ENCODE measurements at regions not wholly inside any gene's neighbourhood (a gene's known extent, or its start where the extent isn't known, plus 50 kb on each side); places are given as distances from the start of the nearest gene placed in this dataset.
"Not testable (repeated sequence)": the region's sequence is repeated elsewhere in the genome, so short reads cannot be mapped to it uniquely, and the experiment has no call there.

DNA sequence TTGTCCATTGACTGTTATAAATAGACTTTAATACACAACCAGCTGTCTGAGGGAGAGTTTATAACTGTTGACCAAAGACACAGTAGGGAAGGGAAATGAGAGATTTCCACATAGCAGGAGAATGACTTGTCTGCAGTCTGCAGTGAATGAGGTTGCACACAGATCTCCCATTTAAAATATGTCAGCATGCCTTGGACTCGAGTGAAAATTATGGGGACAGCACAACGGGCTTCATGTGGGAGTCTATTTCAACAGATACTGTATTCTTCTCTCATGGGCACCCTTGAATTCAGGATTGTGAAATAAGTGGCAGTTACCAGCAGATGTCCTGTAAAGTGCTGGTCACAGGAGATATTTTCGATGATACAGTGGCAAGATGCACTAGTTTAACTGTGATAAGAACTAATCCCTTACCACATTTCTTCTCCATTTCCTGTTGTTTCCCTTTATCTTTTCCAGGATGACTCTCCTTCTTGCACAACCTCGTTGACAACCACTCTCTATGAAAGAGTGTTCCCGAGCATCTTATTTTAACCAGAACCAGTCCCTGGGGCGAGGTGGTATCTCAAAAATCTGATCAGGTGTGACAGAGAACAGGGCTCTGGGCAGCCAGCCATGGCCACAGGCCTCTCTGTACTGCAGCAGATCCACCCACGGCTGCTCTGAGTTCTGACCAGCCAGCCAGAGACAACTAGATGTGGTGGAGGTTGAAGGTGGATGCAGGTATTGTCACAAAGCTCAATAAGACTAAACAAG is 51.5 kb upstream of the MAP3K1 start:
- no peak for DNase-seq

- DNase-seq: no peak
Measured at GRCh38 chr5:56763182-56763581, 52.2 kb upstream of the MAP3K1 start.

- DNase-seq: no peak
Measured at GRCh38 chr5:56761151-56761885, 54.0 kb upstream of the MAP3K1 start.

DNA sequence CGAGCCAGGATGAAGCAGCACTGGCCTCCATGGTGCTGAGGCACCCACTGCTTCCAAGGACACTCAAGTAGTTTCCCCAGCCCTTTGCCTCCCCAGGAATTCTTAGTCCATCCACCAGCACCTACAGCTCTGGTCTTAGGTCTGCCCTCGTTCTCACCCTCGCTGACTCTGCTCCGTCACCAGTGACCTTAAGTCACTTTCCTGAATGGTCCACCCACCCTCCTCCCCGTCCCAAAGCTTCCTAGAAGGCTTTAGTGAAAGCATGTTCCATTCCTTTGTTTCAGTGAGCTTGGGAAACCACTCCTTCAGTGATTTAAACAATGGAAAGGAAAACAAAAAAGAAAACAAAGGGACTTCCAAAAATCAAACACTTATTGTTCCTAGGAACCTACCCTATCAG is 54.6 kb upstream of the MAP3K1 start:
- DNase-seq: no peak

DNA sequence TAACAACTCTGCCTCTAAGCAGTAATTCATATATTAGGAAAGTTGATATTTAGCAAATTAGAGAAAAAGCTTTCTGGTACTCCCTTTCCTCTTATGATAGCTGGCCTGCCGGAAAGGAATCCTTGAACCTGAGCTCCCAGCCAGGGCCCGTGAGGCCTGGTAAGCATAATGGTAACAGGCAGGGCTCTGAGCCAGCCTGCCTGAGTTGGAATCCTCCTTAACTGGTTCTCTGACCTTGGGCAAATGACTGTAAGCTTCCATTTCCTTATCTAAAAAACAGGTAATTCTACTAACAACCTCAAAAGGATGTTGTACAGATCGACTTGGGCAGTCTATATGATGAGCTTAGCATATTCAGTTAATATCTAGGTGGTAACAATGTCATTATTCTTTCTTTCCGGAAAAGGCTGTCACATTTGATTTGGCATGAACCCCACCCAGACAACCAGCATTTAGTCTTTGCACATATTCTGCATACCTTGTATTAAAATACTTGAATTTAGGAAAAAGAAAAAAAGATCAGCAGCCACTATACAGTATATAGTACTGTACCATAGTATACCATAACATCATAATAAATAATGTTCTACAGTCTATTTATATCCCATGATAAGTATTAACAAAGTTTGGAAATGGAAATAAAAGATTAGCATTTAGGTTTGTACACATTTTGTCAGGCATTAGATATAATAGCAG is 55.7 kb upstream of the MAP3K1 start:
- DNase-seq: no peak

- DNase-seq: no peak
Measured at GRCh38 chr5:56757077-56757476, 58.3 kb upstream of the MAP3K1 start.

DNA sequence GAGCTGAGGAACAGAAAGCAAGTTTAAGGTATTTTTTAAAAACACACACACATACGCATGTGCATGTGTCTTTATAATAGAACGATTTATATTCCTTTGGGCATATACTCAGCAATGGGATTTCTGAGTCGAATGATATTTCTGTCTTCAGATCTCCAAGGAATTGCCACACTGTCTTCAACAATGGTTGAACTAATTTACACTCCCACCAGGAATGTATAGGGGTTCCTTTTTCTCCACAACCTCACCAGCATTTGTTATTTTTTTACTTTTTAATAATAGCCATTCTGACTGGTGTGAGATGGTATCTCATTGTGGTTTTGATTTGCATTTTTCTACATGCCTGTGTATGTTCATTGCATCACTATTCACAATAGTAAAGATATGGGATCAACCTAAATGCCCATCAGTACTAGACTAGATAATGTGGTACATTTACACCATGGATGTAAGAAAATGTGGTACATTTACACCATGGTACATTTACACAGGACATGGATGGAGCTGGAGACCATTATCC is 60.3 kb upstream of the MAP3K1 start:
- DNase-seq: no peak

DNA sequence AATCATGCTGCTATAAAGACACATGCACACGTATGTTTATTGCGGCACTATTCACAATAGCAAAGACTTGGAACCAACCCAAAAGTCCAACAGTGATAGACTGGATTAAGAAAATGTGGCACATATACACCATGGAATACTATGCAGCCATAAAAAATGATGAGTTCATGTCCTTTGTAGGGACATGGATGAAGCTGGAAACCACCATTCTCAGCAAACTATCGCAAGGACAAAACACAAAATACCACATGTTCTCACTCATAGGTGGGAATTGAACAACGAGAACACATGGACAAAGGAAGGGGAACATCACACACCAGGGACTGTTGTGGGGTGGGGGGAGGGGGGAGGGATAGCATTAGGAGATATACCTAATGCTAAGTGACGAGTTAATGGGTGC is 61.8 kb upstream of the MAP3K1 start:
- DNase-seq: not testable (repeated sequence)

- no peak for DNase-seq
Measured at GRCh38 chr5:56751572-56752313, 63.6 kb upstream of the MAP3K1 start.

DNA sequence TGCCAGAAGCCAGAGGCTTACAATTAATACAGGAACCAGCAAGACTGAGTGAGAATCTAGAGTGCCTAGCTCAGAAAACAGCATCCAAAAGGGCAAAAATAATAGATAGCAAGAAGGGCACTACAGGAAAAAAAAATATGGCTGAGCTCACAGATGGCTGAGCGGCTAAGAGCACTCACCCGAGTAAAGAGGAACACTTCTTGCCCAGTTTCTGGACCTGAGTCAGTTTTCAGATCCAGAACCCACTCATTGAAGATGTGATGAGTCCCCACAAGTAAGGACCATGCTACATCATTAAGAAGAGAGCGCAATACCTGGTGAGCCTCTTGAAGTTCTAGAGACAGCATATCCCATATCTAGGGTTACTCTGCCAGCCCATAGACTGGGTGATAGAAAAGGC is 65.5 kb upstream of the MAP3K1 start:
- DNase-seq: no peak

- DNase-seq: no peak
Measured at GRCh38 chr5:56746553-56747339, 68.6 kb upstream of the MAP3K1 start.

- DNase-seq: no peak
Measured at GRCh38 chr5:56745864-56746263, 69.5 kb upstream of the MAP3K1 start.

- DNase-seq: no peak
Measured at GRCh38 chr5:56740868-56741267, 74.5 kb upstream of the MAP3K1 start.

DNA sequence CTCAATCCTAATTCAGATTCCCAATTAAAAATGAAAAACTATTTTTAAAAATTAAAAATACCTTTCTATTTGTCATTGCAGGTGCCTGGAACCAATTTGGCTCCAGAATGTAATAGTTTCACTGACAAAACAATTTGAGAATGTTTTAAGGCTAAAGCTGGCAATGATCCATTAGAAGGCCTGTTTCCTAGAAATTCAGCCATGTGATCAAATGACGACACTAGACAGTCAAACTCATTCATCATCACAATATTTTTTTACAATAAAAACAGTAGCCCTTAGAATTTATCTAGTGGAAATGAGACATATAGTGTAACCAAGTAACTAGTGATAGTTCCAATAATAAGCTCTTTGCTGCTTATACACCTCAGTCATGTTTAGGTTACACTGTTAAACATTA is 75.4 kb upstream of the MAP3K1 start:
- no peak for DNase-seq

DNA sequence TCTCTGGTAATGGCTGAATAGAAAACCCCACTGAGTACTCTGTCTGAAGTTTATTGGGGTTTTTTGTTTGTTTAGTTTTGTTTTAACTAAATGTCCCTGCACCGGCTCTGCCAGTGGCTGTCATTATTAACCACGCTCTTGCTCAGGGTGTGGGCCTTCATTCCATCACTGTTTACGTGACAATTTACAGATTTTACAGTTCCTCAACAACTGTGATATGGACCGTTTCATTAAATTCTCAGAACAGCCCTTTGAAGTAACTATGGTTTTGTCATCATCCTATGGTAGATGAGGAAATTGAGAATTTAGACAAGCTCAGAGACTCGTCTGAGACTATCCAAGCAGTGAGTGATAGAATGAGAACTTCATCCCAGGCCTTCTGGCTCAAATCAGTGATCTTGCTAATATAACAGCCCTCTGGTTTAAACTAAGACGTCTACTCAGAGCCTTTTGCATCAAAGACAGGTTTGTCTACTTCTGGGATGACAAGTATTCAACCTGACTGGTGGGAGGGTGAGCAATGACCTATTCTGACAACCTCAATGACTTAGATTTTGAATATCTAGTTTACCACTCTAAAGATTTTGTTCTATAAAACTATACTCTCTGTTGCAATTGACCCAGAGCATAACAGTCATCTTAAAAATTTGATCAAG is 77.3 kb upstream of the MAP3K1 start:
- peak in 1 of 5 experiments; percentile 32 for DNase-seq

- peak in 1 of 5 experiments; percentile 71 for DNase-seq
Measured at GRCh38 chr5:56737002-56737621, 78.2 kb upstream of the MAP3K1 start.

GRCh38 chr5:56735849-56736641 is 79.3 kb upstream of the MAP3K1 start:
- peak in 1 of 5 experiments; percentile 82 for DNase-seq

- DNase-seq: no peak
Measured at GRCh38 chr5:56734091-56734694, 81.2 kb upstream of the MAP3K1 start.

- no peak for DNase-seq
Measured at GRCh38 chr5:56733580-56733979, 81.8 kb upstream of the MAP3K1 start.

- DNase-seq: no peak
Measured at GRCh38 chr5:56732121-56732520, 83.2 kb upstream of the MAP3K1 start.

All from T-helper 2 cell (primary cell).